ENCODE measurements at regions not wholly inside any gene's neighbourhood (a gene's known extent, or its start where the extent isn't known, plus 50 kb on each side); places are given as distances from the start of the nearest gene placed in this dataset.

DNA sequence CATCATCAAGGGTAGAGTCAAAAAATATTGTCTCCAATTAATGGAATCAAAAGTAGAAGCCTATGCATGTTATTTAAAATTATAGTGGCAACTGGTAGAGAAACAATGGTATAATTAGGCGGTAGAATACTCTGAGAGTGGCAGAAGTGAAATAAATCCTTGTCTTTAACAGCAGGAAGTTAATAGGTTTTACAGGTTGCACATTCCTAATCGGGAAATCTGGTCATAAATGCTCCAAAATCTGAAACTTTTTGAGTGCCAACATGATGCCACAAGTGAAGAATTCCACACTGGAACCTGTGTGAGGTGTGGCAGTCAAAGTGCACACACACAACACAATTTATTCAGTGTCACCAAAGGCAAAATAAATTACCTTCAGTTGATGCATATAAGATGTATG lies 433.4 kb downstream of the TAF11L14 start:
- TF ChIP-seq CHD2 (IDR thresholded peaks at IDR 0.05; ENCODE audit: low read depth, low read length) (no peak), MAX (IDR thresholded peaks at IDR 0.05) (no peak), AFF4 (CRISPR knock-in tag; IDR thresholded peaks at IDR 0.05) (no peak), POLR2A (IDR thresholded peaks at IDR 0.05; ENCODE audit: insufficient read depth in 1 of 2, low read depth in 2 of 2, low read length in 2 of 2) (no peak), SIX1 (CRISPR knock-in tag; IDR thresholded peaks at IDR 0.05; ENCODE audit: borderline replicate concordance) (no peak), MED13 (CRISPR knock-in tag; IDR thresholded peaks at IDR 0.05) (no peak), HINFP (CRISPR knock-in tag; IDR thresholded peaks at IDR 0.05; ENCODE audit: low read depth) (no peak)
- TF ChIP-seq, protein P1, sequence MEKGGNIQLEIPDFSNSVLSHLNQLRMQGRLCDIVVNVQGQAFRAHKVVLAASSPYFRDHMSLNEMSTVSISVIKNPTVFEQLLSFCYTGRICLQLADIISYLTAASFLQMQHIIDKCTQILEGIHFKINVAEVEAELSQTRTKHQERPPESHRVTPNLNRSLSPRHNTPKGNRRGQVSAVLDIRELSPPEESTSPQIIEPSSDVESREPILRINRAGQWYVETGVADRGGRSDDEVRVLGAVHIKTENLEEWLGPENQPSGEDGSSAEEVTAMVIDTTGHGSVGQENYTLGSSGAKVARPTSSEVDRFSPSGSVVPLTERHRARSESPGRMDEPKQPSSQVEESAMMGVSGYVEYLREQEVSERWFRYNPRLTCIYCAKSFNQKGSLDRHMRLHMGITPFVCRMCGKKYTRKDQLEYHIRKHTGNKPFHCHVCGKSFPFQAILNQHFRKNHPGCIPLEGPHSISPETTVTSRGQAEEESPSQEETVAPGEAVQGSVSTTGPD (CRISPR knock-in tag; IDR thresholded peaks at IDR 0.05) = no peak
- TF ChIP-seq, protein P2, sequence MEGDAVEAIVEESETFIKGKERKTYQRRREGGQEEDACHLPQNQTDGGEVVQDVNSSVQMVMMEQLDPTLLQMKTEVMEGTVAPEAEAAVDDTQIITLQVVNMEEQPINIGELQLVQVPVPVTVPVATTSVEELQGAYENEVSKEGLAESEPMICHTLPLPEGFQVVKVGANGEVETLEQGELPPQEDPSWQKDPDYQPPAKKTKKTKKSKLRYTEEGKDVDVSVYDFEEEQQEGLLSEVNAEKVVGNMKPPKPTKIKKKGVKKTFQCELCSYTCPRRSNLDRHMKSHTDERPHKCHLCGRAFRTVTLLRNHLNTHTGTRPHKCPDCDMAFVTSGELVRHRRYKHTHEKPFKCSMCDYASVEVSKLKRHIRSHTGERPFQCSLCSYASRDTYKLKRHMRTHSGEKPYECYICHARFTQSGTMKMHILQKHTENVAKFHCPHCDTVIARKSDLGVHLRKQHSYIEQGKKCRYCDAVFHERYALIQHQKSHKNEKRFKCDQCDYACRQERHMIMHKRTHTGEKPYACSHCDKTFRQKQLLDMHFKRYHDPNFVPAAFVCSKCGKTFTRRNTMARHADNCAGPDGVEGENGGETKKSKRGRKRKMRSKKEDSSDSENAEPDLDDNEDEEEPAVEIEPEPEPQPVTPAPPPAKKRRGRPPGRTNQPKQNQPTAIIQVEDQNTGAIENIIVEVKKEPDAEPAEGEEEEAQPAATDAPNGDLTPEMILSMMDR (CRISPR knock-in tag; IDR thresholded peaks at IDR 0.05) = no peak
- TF ChIP-seq, protein P3, sequence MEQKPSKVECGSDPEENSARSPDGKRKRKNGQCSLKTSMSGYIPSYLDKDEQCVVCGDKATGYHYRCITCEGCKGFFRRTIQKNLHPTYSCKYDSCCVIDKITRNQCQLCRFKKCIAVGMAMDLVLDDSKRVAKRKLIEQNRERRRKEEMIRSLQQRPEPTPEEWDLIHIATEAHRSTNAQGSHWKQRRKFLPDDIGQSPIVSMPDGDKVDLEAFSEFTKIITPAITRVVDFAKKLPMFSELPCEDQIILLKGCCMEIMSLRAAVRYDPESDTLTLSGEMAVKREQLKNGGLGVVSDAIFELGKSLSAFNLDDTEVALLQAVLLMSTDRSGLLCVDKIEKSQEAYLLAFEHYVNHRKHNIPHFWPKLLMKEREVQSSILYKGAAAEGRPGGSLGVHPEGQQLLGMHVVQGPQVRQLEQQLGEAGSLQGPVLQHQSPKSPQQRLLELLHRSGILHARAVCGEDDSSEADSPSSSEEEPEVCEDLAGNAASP (CRISPR knock-in tag; IDR thresholded peaks at IDR 0.05; ENCODE audit: borderline replicate concordance) = no peak

All from HepG2 (cell line).